ENCODE measurements at regions not wholly inside any gene's neighbourhood (a gene's known extent, or its start where the extent isn't known, plus 50 kb on each side); places are given as distances from the start of the nearest gene placed in this dataset.

DNA sequence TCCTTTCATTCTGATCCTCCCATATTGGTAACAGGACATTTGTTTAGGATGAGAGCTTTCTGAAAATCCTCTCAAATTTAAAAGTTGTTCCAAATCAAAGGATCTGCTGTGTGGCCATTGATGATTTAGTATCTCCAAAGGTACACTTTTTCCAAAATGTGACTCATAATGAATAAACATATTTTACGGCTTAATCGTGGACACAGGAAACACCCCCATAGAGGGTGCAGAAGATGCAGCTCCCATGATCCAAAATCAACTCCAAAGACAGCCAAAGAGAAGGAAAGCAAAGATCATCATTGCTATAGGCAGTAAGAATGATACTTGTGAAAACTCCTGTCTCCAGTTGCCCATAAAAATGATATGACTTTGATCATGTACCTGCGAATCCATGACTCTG is 239.7 kb downstream of the PIK3R1 start:
- no peak overlapping the region for H3K27ac ChIP-seq
- TF ChIP-seq, protein P1, sequence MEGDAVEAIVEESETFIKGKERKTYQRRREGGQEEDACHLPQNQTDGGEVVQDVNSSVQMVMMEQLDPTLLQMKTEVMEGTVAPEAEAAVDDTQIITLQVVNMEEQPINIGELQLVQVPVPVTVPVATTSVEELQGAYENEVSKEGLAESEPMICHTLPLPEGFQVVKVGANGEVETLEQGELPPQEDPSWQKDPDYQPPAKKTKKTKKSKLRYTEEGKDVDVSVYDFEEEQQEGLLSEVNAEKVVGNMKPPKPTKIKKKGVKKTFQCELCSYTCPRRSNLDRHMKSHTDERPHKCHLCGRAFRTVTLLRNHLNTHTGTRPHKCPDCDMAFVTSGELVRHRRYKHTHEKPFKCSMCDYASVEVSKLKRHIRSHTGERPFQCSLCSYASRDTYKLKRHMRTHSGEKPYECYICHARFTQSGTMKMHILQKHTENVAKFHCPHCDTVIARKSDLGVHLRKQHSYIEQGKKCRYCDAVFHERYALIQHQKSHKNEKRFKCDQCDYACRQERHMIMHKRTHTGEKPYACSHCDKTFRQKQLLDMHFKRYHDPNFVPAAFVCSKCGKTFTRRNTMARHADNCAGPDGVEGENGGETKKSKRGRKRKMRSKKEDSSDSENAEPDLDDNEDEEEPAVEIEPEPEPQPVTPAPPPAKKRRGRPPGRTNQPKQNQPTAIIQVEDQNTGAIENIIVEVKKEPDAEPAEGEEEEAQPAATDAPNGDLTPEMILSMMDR (conservative IDR thresholded peaks at IDR 0.05): no peak

DNA sequence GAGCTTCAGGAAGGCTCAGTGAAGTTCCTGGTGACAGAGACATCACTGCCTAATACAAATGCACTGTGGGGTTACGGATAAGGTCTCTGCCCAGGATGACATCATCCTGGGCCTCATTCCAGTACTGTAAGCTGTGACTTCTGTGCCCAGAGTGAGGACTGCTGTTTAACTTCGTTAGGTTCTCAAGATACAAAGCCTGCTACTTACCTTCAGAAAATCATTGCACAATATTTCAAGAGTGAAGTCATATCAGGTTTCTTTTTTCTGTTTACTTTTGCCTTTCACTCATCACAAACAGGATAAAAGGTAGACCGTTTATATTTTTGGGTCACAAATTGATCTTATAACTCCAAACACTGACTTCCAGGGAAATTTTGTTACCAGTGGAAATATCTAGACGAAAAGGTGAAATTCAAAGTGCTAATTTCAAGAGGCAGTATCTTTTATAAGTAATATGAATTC is 241.2 kb downstream of the PIK3R1 start:
- TF ChIP-seq, protein P1 (conservative IDR thresholded peaks at IDR 0.05): no peak
- peak overlapping the region; percentile 25 for H3K27ac ChIP-seq

DNA sequence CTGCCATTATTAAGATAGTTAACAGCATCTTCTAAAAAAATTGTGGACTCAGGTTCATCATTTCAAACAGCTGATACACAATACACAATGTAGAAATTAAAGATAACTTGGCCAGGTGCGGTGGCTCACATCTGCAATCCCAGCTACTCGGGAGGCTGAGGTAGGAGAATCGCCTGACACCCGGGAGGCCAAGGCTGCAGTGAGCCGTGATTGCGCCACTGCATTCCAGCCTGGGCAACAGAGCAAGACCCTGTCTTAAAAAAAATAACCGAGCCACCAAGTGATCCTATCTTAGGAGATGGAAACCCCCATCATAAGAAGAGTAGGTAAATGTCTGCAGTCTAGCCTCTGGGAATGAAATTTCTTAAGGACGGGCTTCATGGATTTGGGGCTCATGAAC is 241.7 kb downstream of the PIK3R1 start:
- TF ChIP-seq, protein P1 (conservative IDR thresholded peaks at IDR 0.05): no peak
- peak overlapping the region; percentile 25 for H3K27ac ChIP-seq

DNA sequence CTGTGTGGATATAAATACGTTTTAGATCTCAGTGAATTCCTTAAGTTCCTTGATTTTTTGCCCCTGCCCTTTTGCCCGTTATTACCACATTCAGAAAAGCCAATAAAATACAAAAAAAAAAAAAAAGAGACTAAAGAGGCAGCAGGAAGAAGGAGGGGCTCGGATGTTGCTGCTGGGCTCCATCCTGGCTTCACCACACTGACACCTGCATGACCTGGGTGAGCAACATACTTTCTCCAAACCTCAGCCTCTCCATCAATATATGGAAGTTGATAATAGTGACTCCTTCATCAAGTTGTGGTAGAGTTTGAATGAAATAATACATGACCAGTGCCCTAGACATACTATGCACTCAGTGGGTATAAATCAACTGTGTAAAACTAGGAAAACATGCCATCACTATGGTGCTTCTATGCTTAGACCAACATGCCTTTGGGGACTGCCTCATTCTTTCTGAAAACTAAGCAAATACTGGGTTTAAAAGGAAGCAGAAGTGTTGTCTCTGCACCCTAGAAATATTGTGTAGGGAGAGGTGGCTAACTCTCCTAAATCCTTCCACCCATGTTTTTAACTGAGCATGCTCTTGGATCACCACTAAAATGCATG is 243.0 kb downstream of the PIK3R1 start:
- TF ChIP-seq, protein P1 (conservative IDR thresholded peaks at IDR 0.05): no peak
- H3K27ac ChIP-seq: peak overlapping the region; percentile 56

DNA sequence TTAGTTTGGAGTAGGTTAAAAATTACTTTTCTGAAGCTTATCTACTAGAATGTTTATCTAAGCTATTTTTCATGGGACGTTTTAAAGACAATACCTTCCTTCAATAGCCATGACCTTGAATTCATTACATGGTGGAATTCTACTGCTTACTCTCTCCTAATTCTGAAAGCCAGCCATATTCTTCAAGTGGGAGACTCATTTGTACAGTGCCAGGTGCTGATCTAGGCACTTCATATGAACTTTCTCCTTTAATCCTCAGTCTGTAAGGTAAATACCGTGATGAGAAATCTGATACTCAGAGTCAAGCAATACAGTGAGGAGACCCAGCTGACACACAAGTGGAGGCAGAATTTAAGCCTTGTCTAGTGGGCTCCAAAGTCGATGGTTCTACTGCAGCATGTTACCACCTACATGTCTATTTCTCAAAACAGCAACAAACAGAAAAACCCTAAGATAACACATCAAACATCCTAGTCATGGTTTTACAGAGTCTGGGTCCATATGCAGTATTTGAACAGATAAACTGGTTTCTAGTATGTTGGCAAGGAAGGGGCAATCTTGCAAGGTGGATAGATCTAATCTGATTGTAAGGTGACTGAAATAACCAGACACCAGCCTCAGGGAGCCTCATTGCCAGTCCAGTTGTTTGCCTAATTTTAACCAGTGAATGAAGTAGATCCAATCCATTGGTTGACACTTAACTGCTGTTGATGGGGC is 243.7 kb downstream of the PIK3R1 start:
- peak overlapping the region; percentile 56 for H3K27ac ChIP-seq
- TF ChIP-seq, protein P1 (conservative IDR thresholded peaks at IDR 0.05): no peak

DNA sequence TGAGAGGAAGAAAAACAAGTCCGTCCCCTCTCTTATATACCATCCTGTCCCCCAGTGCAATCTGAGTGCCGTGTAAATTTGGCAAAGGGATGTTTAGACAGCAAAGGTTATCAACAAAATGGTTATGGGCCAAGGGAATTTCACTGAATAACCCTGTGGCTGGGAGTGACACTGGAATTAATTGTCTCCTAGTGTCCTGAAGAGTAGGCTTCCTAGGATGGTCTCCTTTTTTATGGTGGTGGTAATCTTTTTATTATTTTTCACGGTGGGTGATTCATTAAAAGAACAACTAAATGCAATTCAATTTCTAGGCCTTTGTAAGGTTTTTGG is 244.2 kb downstream of the PIK3R1 start:
- TF ChIP-seq, protein P1 (conservative IDR thresholded peaks at IDR 0.05): no peak
- H3K27ac ChIP-seq: peak overlapping the region; percentile 56

DNA sequence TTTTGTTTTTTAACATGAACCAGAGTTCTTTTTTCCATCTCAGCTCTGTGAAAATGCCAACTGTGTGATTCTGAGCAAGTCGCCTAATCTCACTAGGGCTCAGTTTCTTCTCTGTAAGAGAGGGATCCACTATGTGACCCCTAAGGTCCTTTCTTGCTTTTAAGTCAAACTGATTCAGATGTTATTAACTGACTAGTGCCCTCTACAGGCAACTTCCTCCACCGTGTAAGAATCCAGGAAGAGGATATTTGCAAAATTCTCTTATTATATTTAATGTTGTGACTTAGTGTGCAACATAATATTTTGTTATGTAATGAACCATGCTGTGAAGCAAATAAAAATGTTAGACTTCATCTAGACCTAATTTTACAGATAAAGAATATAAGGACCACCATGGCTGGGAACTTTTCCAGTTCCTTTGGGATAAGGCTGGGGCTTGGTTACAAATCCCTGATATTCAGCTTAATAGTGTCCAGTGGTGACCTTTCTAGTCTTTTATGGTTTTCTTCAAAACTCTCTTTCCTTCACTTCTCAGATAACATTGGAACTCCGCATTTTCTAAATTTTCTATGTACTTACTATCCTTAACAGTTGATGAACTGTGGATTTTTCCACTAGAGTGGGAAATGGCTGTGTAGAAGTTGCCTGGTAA is 244.7 kb downstream of the PIK3R1 start:
- TF ChIP-seq, protein P1 (conservative IDR thresholded peaks at IDR 0.05): peak; percentile 79
- H3K27ac ChIP-seq: peak overlapping the region; percentile 56
